ENCODE measurements at regions not wholly inside any gene's neighbourhood (a gene's known extent, or its start where the extent isn't known, plus 50 kb on each side); places are given as distances from the start of the nearest gene placed in this dataset.
"Not testable (repeated sequence)": the region's sequence is repeated elsewhere in the genome, so short reads cannot be mapped to it uniquely, and the experiment has no call there.

GRCh38 chr13:20305587-20305986, 73.5 kb upstream of the GJB6 start:
- intact Hi-C loops (cut with DNase I) = no loop called here
- H3K4me1 ChIP-seq = peaks cover 0 to 6% of the 10 kb centered on the region in 2 donors
- H3K27me3 ChIP-seq = peaks cover 19 to 38% of the 10 kb centered on the region in 2 donors
- no peak for TF ChIP-seq CTCF (IDR thresholded peaks at IDR 0.05)
- no peaks in the 10 kb centered on the region for H3K36me3 ChIP-seq
- no peak overlapping the region for H3K27ac ChIP-seq
- ATAC-seq = no peak
- no peak for DNase-seq
- no peak overlapping the region for H3K4me3 ChIP-seq
- peaks cover 0 to 4% of the 10 kb centered on the region in 2 donors for H3K9me3 ChIP-seq

- H3K9me3 ChIP-seq; intact Hi-C loops (cut with DNase I); DNase-seq; H3K4me3 ChIP-seq; ATAC-seq; H3K36me3 ChIP-seq; H3K27ac ChIP-seq; H3K4me1 ChIP-seq: not testable (repeated sequence)
- H3K27me3 ChIP-seq = peaks cover 25 to 53% of the 10 kb centered on the region in 2 donors
Observed at GRCh38 chr13:20304061-20304460, 71.9 kb upstream of the GJB6 start.

- no peak for ATAC-seq
- intact Hi-C loops (cut with DNase I) = no loop called here
Observed at GRCh38 chr13:20303636-20304035, 71.5 kb upstream of the GJB6 start.

GRCh38 chr13:20301403-20302071, 69.4 kb upstream of the GJB6 start:
- no peak overlapping the region for H3K27ac ChIP-seq
- DNase-seq = peak in 1 of 4 donors; percentile 7
- peaks cover 25 to 54% of the 10 kb centered on the region in 2 donors for H3K27me3 ChIP-seq
- no peak for ATAC-seq
- H3K4me1 ChIP-seq = peaks cover 0 to 6% of the 10 kb centered on the region in 2 donors
- TF ChIP-seq CTCF (IDR thresholded peaks at IDR 0.05) = no peak
- intact Hi-C loops (cut with DNase I) = no loop called here
- no peaks in the 10 kb centered on the region for H3K9me3 ChIP-seq
- no peak overlapping the region for H3K4me3 ChIP-seq
- no peaks in the 10 kb centered on the region for H3K36me3 ChIP-seq

More at GRCh38 chr13:20303636-20304035, 71.5 kb upstream of the GJB6 start:
- TF ChIP-seq CTCF (IDR thresholded peaks at IDR 0.05) = no peak
- Histone ChIP-seq H3K27me3 (peaks cover 25 to 54% of the 10 kb centered on the region in 2 donors), H3K9me3 (peaks cover 0 to 4% of the 10 kb centered on the region in 2 donors), H3K27ac (no peak overlapping the region), H3K36me3 (no peaks in the 10 kb centered on the region), H3K4me3 (no peak overlapping the region), H3K4me1 (peaks cover 0 to 6% of the 10 kb centered on the region in 2 donors)
- DNase-seq = no peak

- no peaks in the 10 kb centered on the region for H3K9me3 ChIP-seq
- no peak overlapping the region for H3K27ac ChIP-seq
- H3K4me3 ChIP-seq = no peak overlapping the region
- H3K27me3 ChIP-seq = peaks cover 25 to 56% of the 10 kb centered on the region in 2 donors
- no peak for ATAC-seq
- TF ChIP-seq CTCF (IDR thresholded peaks at IDR 0.05) = no peak
- no peaks in the 10 kb centered on the region for H3K36me3 ChIP-seq
- DNase-seq = no peak
- intact Hi-C loops (cut with DNase I) = no loop called here
- peaks cover 0 to 6% of the 10 kb centered on the region in 2 donors for H3K4me1 ChIP-seq
Observed at GRCh38 chr13:20301015-20301402, 68.9 kb upstream of the GJB6 start.

- intact Hi-C loops (cut with DNase I) = no loop called here
- Histone ChIP-seq H3K4me3 (no peak overlapping the region), H3K9me3 (no peaks in the 10 kb centered on the region), H3K4me1 (peaks cover 0 to 6% of the 10 kb centered on the region in 2 donors), H3K27ac (no peak overlapping the region), H3K36me3 (no peaks in the 10 kb centered on the region), H3K27me3 (peaks cover 22 to 39% of the 10 kb centered on the region in 2 donors)
- no peak for DNase-seq
- no peak for ATAC-seq
- no peak for TF ChIP-seq CTCF (IDR thresholded peaks at IDR 0.05)
Observed at GRCh38 chr13:20297181-20297580, 65.1 kb upstream of the GJB6 start.
